Osteoblast (primary cell): ENCODE measurements at regions not wholly inside any gene's neighbourhood (a gene's known extent, or its start where the extent isn't known, plus 50 kb on each side); places are given as distances from the start of the nearest gene placed in this dataset.

Source experiments
- DNase-seq: peaks from one replicate; pipeline ENCODE4 v3.0.0; 2011; ENCODE audit warnings: low spot score, mixed read lengths; ENCODE audit not compliant: insufficient read length; ENCODE audit errors: missing footprints
- H2AFZ ChIP-seq: 2 replicates; pipeline ENCODE4 v1.6.0; 2011; ENCODE audit warnings: mild to moderate bottlenecking, low read length
- H3K27ac ChIP-seq: 2 replicates; pipeline ENCODE4 v1.5.1; 2011; ENCODE audit warnings: mild to moderate bottlenecking, low read depth, low read length, moderate library complexity
- H3K27me3 ChIP-seq: 2 replicates; pipeline ENCODE4 v1.6.0; 2012; ENCODE audit warnings: mild to moderate bottlenecking, control low read depth, inconsistent platforms, low read length, moderate library complexity; ENCODE audit not compliant: insufficient read depth
- H3K36me3 ChIP-seq: 2 replicates; pipeline ENCODE4 v1.5.1; 2011; ENCODE audit warnings: mild to moderate bottlenecking, low read length, control low read depth, moderate library complexity; ENCODE audit not compliant: insufficient read depth
- H3K4me1 ChIP-seq: 2 replicates; pipeline ENCODE4 v1.5.1; 2011; ENCODE audit warnings: mild to moderate bottlenecking, low read length, control low read depth, moderate library complexity; ENCODE audit not compliant: insufficient read depth
- H3K4me2 ChIP-seq: 2 replicates; pipeline ENCODE4 v1.6.0; 2011; ENCODE audit warnings: mild to moderate bottlenecking, low read length; ENCODE audit not compliant: insufficient read depth
- H3K4me3 ChIP-seq: fragments of 200-600 bp; sonication (generic); 3 replicates; pipeline ENCODE4 v1.5.1; 2012; ENCODE audit warnings: mild to moderate bottlenecking, low read length, inconsistent platforms; ENCODE audit not compliant: insufficient read depth
- H3K79me2 ChIP-seq: 2 replicates; pipeline ENCODE4 v1.6.0; 2012; ENCODE audit warnings: mild to moderate bottlenecking, low read length, control low read depth, inconsistent platforms; ENCODE audit not compliant: insufficient read depth
- H3K9me3 ChIP-seq: 2 replicates; pipeline ENCODE4 v1.5.1; 2011; ENCODE audit warnings: low read depth, low read length, control low read depth
- H4K20me1 ChIP-seq: 2 replicates; pipeline ENCODE4 v1.6.0; 2012; ENCODE audit warnings: mild to moderate bottlenecking, low read length, control low read depth; ENCODE audit not compliant: insufficient read depth
- CTCF ChIP-seq: IDR thresholded peaks from 2 replicates; pipeline ENCODE4 v1.5.1; 2011; ENCODE audit warnings: mild to moderate bottlenecking, low read depth, low read length, moderate library complexity; ENCODE audit errors: extremely low read depth

DNA sequence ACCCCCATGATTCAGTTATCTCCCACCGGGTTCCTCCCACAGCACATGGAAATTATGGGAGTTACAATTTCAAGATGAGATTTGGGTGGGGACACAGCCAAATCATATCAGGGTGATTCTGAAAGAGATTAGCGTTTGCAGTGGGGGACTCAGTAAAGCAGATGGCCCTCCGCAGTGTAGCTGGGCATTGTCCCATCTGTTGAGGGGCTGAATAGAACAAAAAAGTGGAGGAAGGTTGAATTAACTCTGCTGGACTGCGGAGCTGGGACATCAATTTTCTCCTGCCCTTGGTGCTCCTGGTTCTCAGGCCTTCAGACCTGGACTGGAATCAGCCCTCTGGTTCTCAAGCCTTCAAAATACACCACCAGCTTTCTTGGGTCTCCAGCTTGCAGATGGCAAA, 55.2 kb upstream of the CACNA1A start:
- no peak overlapping the region for H3K4me2 ChIP-seq
- no peak overlapping the region for H2AFZ ChIP-seq
- no peak for DNase-seq
- H3K9me3 ChIP-seq, result no peaks in the 10 kb centered on the region
- H4K20me1 ChIP-seq, result no peaks in the 10 kb centered on the region
- peaks cover 3% of the 10 kb centered on the region for H3K27me3 ChIP-seq
- no peak overlapping the region for H3K4me3 ChIP-seq
- H3K27ac ChIP-seq, result no peak overlapping the region
- H3K79me2 ChIP-seq, result no peaks in the 10 kb centered on the region
- no peaks in the 10 kb centered on the region for H3K4me1 ChIP-seq
- TF ChIP-seq CTCF, result no peak
- no peaks in the 10 kb centered on the region for H3K36me3 ChIP-seq

GRCh38 chr19:13557756-13558398, 51.6 kb upstream of the CACNA1A start:
- Histone ChIP-seq H3K4me1 (no peaks in the 10 kb centered on the region), H3K27me3 (peaks cover 14% of the 10 kb centered on the region), H3K4me2 (no peak overlapping the region), H4K20me1 (no peaks in the 10 kb centered on the region), H3K79me2 (no peaks in the 10 kb centered on the region), H3K4me3 (no peak overlapping the region), H3K27ac (no peak overlapping the region), H3K9me3 (no peaks in the 10 kb centered on the region), H2AFZ (no peak overlapping the region), H3K36me3 (no peaks in the 10 kb centered on the region)
- DNase-seq, result no peak
- no peak for TF ChIP-seq CTCF

DNA sequence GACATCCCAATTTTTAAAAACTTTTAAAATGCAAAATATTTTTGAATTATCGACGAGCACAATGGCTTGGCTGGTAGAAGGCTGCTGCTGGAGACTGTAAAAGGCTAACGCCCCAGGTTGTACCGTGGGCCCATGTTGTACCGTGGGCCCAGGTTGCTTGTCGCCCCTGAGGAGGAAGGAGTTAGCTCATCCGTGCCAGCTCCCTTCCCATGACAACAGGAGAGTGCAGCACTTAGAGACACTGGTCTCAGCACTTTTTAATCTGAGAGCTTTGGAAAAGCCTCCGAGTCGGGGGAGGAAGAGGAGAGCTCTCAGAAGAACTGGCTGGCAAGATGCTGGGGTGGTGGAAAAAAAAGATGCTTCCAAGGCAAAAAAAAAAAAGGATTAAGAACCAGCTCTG, 50.3 kb upstream of the CACNA1A start:
- no peak overlapping the region for H2AFZ ChIP-seq
- no peak overlapping the region for H3K4me3 ChIP-seq
- H4K20me1 ChIP-seq, result no peaks in the 10 kb centered on the region
- peaks cover 3% of the 10 kb centered on the region for H3K4me1 ChIP-seq
- no peaks in the 10 kb centered on the region for H3K9me3 ChIP-seq
- H3K4me2 ChIP-seq, result no peak overlapping the region
- H3K27me3 ChIP-seq, result peaks cover 14% of the 10 kb centered on the region
- H3K79me2 ChIP-seq, result no peaks in the 10 kb centered on the region
- H3K36me3 ChIP-seq, result no peaks in the 10 kb centered on the region
- no peak overlapping the region for H3K27ac ChIP-seq
- no peak for TF ChIP-seq CTCF
- no peak for DNase-seq
